ENCODE measurements at regions not wholly inside any gene's neighbourhood (a gene's known extent, or its start where the extent isn't known, plus 50 kb on each side); places are given as distances from the start of the nearest gene placed in this dataset.
"Not testable (repeated sequence)": the region's sequence is repeated elsewhere in the genome, so short reads cannot be mapped to it uniquely, and the experiment has no call there.

GRCh38 chr4:141563723-141564122 is 72.7 kb upstream of the IL15 start:
- DNase-seq (ENCODE audit: low spot score), result no peak
- Histone ChIP-seq H3K9me3 (ENCODE audit: low read depth, low read length, poor library complexity, severe bottlenecking) (no peaks in the 10 kb centered on the region), H3K36me3 (ENCODE audit: insufficient read depth, low read length, poor library complexity, severe bottlenecking) (no peaks in the 10 kb centered on the region), H3K27me3 (replicated peaks; ENCODE audit: insufficient read depth, low read depth, low read length, poor library complexity) (no peaks in the 10 kb centered on the region), H3K4me3 (ENCODE audit: low read depth, low read length, poor library complexity, severe bottlenecking) (no peak overlapping the region), H3K27ac (ENCODE audit: low read depth, low read length, poor library complexity, severe bottlenecking) (no peak overlapping the region), H3K4me1 (ENCODE audit: insufficient read depth, low read length, poor library complexity, severe bottlenecking) (no peaks in the 10 kb centered on the region)
- intact Hi-C loops (cut with micrococcal nuclease; ENCODE audit: unreplicated experiment), result no loop called here
- ChIA-PET POLR2A (ENCODE audit: low non-redundant PET) (no interaction called here), CTCF (no interaction called here)
- BruUV-seq (replicated peaks), result no TSS peak
- TF ChIP-seq CTCF (conservative IDR thresholded peaks at IDR 0.05; ENCODE audit: low read depth, low read length) (no peak), EZH2 (IDR thresholded peaks at IDR 0.05; ENCODE audit: borderline replicate concordance, low read depth, low read length, poor library complexity, severe bottlenecking) (no peak)

- intact Hi-C loops (cut with micrococcal nuclease; ENCODE audit: unreplicated experiment); H3K36me3 ChIP-seq (ENCODE audit: insufficient read depth, low read length, poor library complexity, severe bottlenecking); H3K27ac ChIP-seq (ENCODE audit: low read depth, low read length, poor library complexity, severe bottlenecking); DNase-seq (ENCODE audit: low spot score); H3K4me3 ChIP-seq (ENCODE audit: low read depth, low read length, poor library complexity, severe bottlenecking); BruUV-seq (replicated peaks); POLR2A ChIA-PET (ENCODE audit: low non-redundant PET); H3K27me3 ChIP-seq (replicated peaks; ENCODE audit: insufficient read depth, low read depth, low read length, poor library complexity); H3K4me1 ChIP-seq (ENCODE audit: insufficient read depth, low read length, poor library complexity, severe bottlenecking); CTCF ChIA-PET; H3K9me3 ChIP-seq (ENCODE audit: low read depth, low read length, poor library complexity, severe bottlenecking): not testable (repeated sequence)
Measured at GRCh38 chr4:141564961-141565360, 71.4 kb upstream of the IL15 start.

- intact Hi-C loops (cut with micrococcal nuclease; ENCODE audit: unreplicated experiment), result no loop called here
- Histone ChIP-seq H3K27ac (ENCODE audit: low read depth, low read length, poor library complexity, severe bottlenecking) (no peak overlapping the region), H3K4me3 (ENCODE audit: low read depth, low read length, poor library complexity, severe bottlenecking) (no peak overlapping the region), H3K27me3 (replicated peaks; ENCODE audit: insufficient read depth, low read depth, low read length, poor library complexity) (no peaks in the 10 kb centered on the region), H3K36me3 (ENCODE audit: insufficient read depth, low read length, poor library complexity, severe bottlenecking) (no peaks in the 10 kb centered on the region), H3K4me1 (ENCODE audit: insufficient read depth, low read length, poor library complexity, severe bottlenecking) (no peaks in the 10 kb centered on the region), H3K9me3 (ENCODE audit: low read depth, low read length, poor library complexity, severe bottlenecking) (no peaks in the 10 kb centered on the region)
- no peak for DNase-seq (ENCODE audit: low spot score)
- POLR2A ChIA-PET (ENCODE audit: low non-redundant PET), result no interaction called here
- no peak for TF ChIP-seq CTCF (conservative IDR thresholded peaks at IDR 0.05; ENCODE audit: low read depth, low read length)
- no peak for TF ChIP-seq EZH2 (IDR thresholded peaks at IDR 0.05; ENCODE audit: borderline replicate concordance, low read depth, low read length, poor library complexity, severe bottlenecking)
- no TSS peak for BruUV-seq (replicated peaks)
- CTCF ChIA-PET, result no interaction called here
Measured at GRCh38 chr4:141565379-141566089, 70.8 kb upstream of the IL15 start.

- Histone ChIP-seq H3K36me3 (ENCODE audit: insufficient read depth, low read length, poor library complexity, severe bottlenecking) (no peaks in the 10 kb centered on the region), H3K4me1 (ENCODE audit: insufficient read depth, low read length, poor library complexity, severe bottlenecking) (no peaks in the 10 kb centered on the region), H3K27me3 (replicated peaks; ENCODE audit: insufficient read depth, low read depth, low read length, poor library complexity) (no peaks in the 10 kb centered on the region), H3K4me3 (ENCODE audit: low read depth, low read length, poor library complexity, severe bottlenecking) (no peak overlapping the region), H3K9me3 (ENCODE audit: low read depth, low read length, poor library complexity, severe bottlenecking) (no peaks in the 10 kb centered on the region), H3K27ac (ENCODE audit: low read depth, low read length, poor library complexity, severe bottlenecking) (no peak overlapping the region)
- no TSS peak for BruUV-seq (replicated peaks)
- CTCF ChIA-PET, result no interaction called here
- POLR2A ChIA-PET (ENCODE audit: low non-redundant PET), result no interaction called here
- no peak for DNase-seq (ENCODE audit: low spot score)
- no peak for TF ChIP-seq CTCF (conservative IDR thresholded peaks at IDR 0.05; ENCODE audit: low read depth, low read length)
- no peak for TF ChIP-seq EZH2 (IDR thresholded peaks at IDR 0.05; ENCODE audit: borderline replicate concordance, low read depth, low read length, poor library complexity, severe bottlenecking)
- intact Hi-C loops (cut with micrococcal nuclease; ENCODE audit: unreplicated experiment), result no loop called here
Measured at GRCh38 chr4:141567326-141567915, 69.0 kb upstream of the IL15 start.

All from A673 (cell line).